Endothelial cell of umbilical vein (primary cell): ENCODE measurements at regions not wholly inside any gene's neighbourhood (a gene's known extent, or its start where the extent isn't known, plus 50 kb on each side); places are given as distances from the start of the nearest gene placed in this dataset.

Experiments used
- BruUV-seq: library from RNA; stranded (reverse); fragments of 400-500 nt; replicated peaks from 2 replicates; lab custom pipeline; 2021; lab: Mats Ljungman, UMichigan
- CTCF ChIA-PET: fragments of 300-600, 350-600 bp; sonication (Branson Sonifier 250); formaldehyde crosslinking; loops from one replicate; lab custom pipeline; 2021; ENCODE audit warnings: antibody characterized with exemption, inconsistent platforms; lab: Charles Lee
- POLR2A ChIA-PET: fragments of 300-600, 350-600 bp; sonication (Branson Sonifier 250); formaldehyde crosslinking; loops from one replicate; lab custom pipeline; 2021; ENCODE audit warnings: antibody characterized with exemption, inconsistent platforms; lab: Charles Lee
- DNase-seq: peaks from one replicate; pipeline ENCODE4 v3.0.0-alpha.2; 2011; ENCODE audit warnings: low read depth, low spot score
- FAIRE-seq: peaks from 2 replicates; lab custom pipeline; 2011; peaks lifted over from hg19 to GRCh38; lab: Jason Lieb, UNC
- H2AFZ ChIP-seq: 2 replicates; pipeline ENCODE4 v1.6.0; 2012; ENCODE audit warnings: low read depth, low read length, control low read depth, inconsistent platforms
- H3K27ac ChIP-seq: 2 replicates; pipeline ENCODE4 v1.5.1; 2011; ENCODE audit warnings: low read depth, mild to moderate bottlenecking, control low read depth, low read length, moderate library complexity; ENCODE audit not compliant: insufficient read depth
- H3K27me3 ChIP-seq, 2 experiments: 2 replicates each; pipeline versions ENCODE4 v1.6.0 to v1.6.1; 2011; ENCODE audit warnings: low read length in 2 of 2, mixed read lengths in 1 of 2; ENCODE audit not compliant: control insufficient read depth in 2 of 2, insufficient read depth in 2 of 2
- H3K36me3 ChIP-seq, 2 experiments: 2 replicates in 1 of 2; 3 replicates in 1 of 2; pipeline ENCODE4 v1.5.1; 2011; ENCODE audit warnings: low read length in 2 of 2, mild to moderate bottlenecking in 1 of 2, moderate library complexity in 1 of 2; ENCODE audit not compliant: control insufficient read depth in 2 of 2, insufficient read depth in 2 of 2; ENCODE audit errors: extremely low read depth in 1 of 2
- H3K4me1 ChIP-seq: 3 replicates; pipeline ENCODE4 v1.5.1; 2011; ENCODE audit warnings: mild to moderate bottlenecking, low read length; ENCODE audit not compliant: control insufficient read depth, insufficient read depth; ENCODE audit errors: extremely low read depth
- H3K4me2 ChIP-seq: 2 replicates; pipeline ENCODE4 v1.6.1; 2011; ENCODE audit warnings: low read length, control low read depth, mixed read lengths; ENCODE audit not compliant: insufficient read depth
- H3K4me3 ChIP-seq, 3 experiments: fragments of 200-600 bp in 1 of 3; sonication (generic), shearing (Covaris generic) in 1 of 3; replicated peaks in 1 of 3; 2 replicates each; pipeline ENCODE4 v1.5.1; 2011 to 2016; ENCODE audit warnings: control low read depth in 3 of 3, low read length in 3 of 3, mild to moderate bottlenecking in 2 of 3, inconsistent platforms in 1 of 3, low read depth in 1 of 3, moderate library complexity in 1 of 3; ENCODE audit not compliant: insufficient read depth in 1 of 3
- H3K79me2 ChIP-seq: 2 replicates; pipeline ENCODE4 v1.6.0; 2012; ENCODE audit warnings: low read length, inconsistent platforms; ENCODE audit not compliant: control insufficient read depth, insufficient read depth
- H3K9ac ChIP-seq: replicated peaks from 2 replicates; pipeline ENCODE3; 2011; ENCODE audit warnings: low read length, control low read depth; ENCODE audit not compliant: insufficient read depth; ENCODE audit errors: extremely low read depth
- H3K9me1 ChIP-seq: replicated peaks from 3 replicates; pipeline ENCODE4 v1.6.0; 2011; ENCODE audit warnings: mild to moderate bottlenecking, low read length; ENCODE audit not compliant: control insufficient read depth, insufficient read depth; ENCODE audit errors: extremely low read depth
- H3K9me3 ChIP-seq: replicated peaks from 2 replicates; pipeline ENCODE4 v1.5.1; 2012; ENCODE audit warnings: low read length, inconsistent platforms; ENCODE audit not compliant: control insufficient read depth, insufficient read depth
- H4K20me1 ChIP-seq: replicated peaks from 2 replicates; pipeline ENCODE3; 2011; ENCODE audit warnings: mild to moderate bottlenecking, low read length; ENCODE audit not compliant: control insufficient read depth, insufficient read depth; ENCODE audit errors: extremely low read depth
- EZH2 ChIP-seq: IDR thresholded peaks from 2 replicates; pipeline ENCODE4 v1.6.1; 2012; ENCODE audit warnings: borderline replicate concordance, low read depth, mild to moderate bottlenecking, moderate library complexity, low read length, inconsistent platforms; ENCODE audit not compliant: severe bottlenecking
- FOS ChIP-seq: IDR thresholded peaks from 2 replicates; pipeline ENCODE4 v1.6.1; 2011; ENCODE audit warnings: mild to moderate bottlenecking, low read length, moderate library complexity, borderline replicate concordance; ENCODE audit not compliant: insufficient read depth
- GATA2 ChIP-seq: IDR thresholded peaks from 2 replicates; pipeline ENCODE4 v1.7.0; 2011; ENCODE audit warnings: low read depth, mild to moderate bottlenecking, moderate library complexity, mixed read lengths, low read length; ENCODE audit not compliant: insufficient read length, insufficient read depth
- JUN ChIP-seq: IDR thresholded peaks from 2 replicates; pipeline ENCODE4 v1.6.1; 2011; ENCODE audit warnings: borderline replicate concordance, low read depth; ENCODE audit not compliant: insufficient read length, insufficient read depth
- MYC ChIP-seq: IDR thresholded peaks from one replicate; pipeline ENCODE4 v1.6.1; 2011; ENCODE audit warnings: mild to moderate bottlenecking, low read depth, low read length
- POLR2A ChIP-seq: IDR thresholded peaks from 2 replicates; pipeline ENCODE4 v1.6.1; 2012; ENCODE audit warnings: low read depth, mild to moderate bottlenecking, control low read depth, low read length
- POLR2AphosphoS5 ChIP-seq: IDR thresholded peaks from 2 replicates; pipeline ENCODE4 v1.6.1; 2012; ENCODE audit warnings: low read depth, mild to moderate bottlenecking, control low read depth, low read length, moderate library complexity; ENCODE audit not compliant: insufficient read depth
- dilution Hi-C: fragments of 300-500 bp; cut with MboI; formaldehyde crosslinking; loops from one replicate; pipeline ENCODE4 v1.15.0; 2019; ENCODE audit warnings: low sequenced_read_pairs; ENCODE audit not compliant: extremely low pct_ligation_motif_present
- intact Hi-C: fragments of 100-400 bp; cut with micrococcal nuclease; formaldehyde crosslinking; loops from one replicate; pipeline ENCODE4 v1.10.0; 2022
- TF ChIP-seq, protein P1 (sequence below): IDR thresholded peaks from 2 replicates; pipeline ENCODE4 v1.6.1; 2011; ENCODE audit not compliant: insufficient read depth, insufficient read length
- TF ChIP-seq, protein P2 (sequence below), 2 donors: IDR thresholded peaks; 1 replicate in 1 of 2; 2 replicates in 1 of 2; pipeline ENCODE4 v1.5.1; 2011; ENCODE audit warnings: low read length in 2 of 2, mild to moderate bottlenecking in 2 of 2, moderate library complexity in 2 of 2, control low read depth in 1 of 2, inconsistent platforms in 1 of 2, low read depth in 1 of 2; ENCODE audit not compliant: insufficient read depth in 1 of 2; ENCODE audit errors: extremely low read depth in 1 of 2

DNA sequence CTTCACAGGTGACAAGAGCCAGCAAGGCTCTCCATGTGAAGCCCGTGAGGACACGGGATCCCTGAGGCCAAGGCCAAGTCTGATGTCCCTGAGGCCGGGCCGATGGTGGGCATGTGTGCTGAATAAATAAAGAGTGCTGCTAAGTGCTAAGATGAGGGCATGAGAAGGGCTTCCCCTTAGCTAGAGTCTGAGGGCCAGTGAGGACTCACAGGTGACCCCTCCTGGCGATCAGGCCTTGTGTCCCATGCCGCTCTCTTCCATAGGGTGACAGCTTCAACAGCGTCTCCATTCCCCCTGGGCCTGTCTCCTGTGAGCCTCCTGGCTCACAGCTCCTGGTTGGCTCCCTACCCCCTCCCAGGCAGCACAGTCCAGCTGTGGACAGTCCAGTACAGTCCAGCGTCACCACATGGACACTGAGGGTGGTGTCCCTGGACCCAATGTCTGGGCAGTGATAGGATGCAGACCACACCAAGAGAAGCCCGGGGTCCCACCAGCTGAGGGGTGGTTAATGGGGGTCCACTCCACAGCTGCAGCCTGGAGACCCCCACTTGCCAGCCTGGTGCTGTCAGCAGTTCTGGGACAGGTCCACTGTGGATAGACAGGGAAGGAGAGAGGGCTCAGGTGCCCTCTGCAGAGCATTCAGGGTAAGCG, 1033.2 kb downstream of the TBC1D22A start:
- Histone ChIP-seq H3K9me3 (peaks cover 4% of the 10 kb centered on the region), H3K79me2 (no peaks in the 10 kb centered on the region), H3K9ac (no peak overlapping the region), H4K20me1 (no peaks in the 10 kb centered on the region), H3K27me3 (no peaks in the 10 kb centered on the region), H3K36me3 (no peaks in the 10 kb centered on the region), H3K4me1 (no peaks in the 10 kb centered on the region), H3K9me1 (no peaks in the 10 kb centered on the region), H3K27ac (no peak overlapping the region), H3K4me3 (no peak overlapping the region), H3K4me2 (no peak overlapping the region), H2AFZ (no peak overlapping the region)
- dilution Hi-C loops = no loop called here
- CTCF ChIA-PET = no interaction called here
- DNase-seq = no peak
- intact Hi-C loops = no loop called here
- no TSS peak for BruUV-seq
- TF ChIP-seq, protein P1, sequence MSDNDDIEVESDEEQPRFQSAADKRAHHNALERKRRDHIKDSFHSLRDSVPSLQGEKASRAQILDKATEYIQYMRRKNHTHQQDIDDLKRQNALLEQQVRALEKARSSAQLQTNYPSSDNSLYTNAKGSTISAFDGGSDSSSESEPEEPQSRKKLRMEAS = no peak
- TF ChIP-seq, protein P2, sequence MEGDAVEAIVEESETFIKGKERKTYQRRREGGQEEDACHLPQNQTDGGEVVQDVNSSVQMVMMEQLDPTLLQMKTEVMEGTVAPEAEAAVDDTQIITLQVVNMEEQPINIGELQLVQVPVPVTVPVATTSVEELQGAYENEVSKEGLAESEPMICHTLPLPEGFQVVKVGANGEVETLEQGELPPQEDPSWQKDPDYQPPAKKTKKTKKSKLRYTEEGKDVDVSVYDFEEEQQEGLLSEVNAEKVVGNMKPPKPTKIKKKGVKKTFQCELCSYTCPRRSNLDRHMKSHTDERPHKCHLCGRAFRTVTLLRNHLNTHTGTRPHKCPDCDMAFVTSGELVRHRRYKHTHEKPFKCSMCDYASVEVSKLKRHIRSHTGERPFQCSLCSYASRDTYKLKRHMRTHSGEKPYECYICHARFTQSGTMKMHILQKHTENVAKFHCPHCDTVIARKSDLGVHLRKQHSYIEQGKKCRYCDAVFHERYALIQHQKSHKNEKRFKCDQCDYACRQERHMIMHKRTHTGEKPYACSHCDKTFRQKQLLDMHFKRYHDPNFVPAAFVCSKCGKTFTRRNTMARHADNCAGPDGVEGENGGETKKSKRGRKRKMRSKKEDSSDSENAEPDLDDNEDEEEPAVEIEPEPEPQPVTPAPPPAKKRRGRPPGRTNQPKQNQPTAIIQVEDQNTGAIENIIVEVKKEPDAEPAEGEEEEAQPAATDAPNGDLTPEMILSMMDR (IDR thresholded peaks at IDR 0.05; ENCODE audit: extremely low read depth in 1 of 2, insufficient read depth in 1 of 2, low read depth in 1 of 2, low read length in 2 of 2) = no peak
- TF ChIP-seq MYC = no peak
- no peak for TF ChIP-seq JUN
- no peak for TF ChIP-seq GATA2
- TF ChIP-seq FOS = no peak
- TF ChIP-seq POLR2A = no peak
- TF ChIP-seq POLR2AphosphoS5 = no peak
- no peak for TF ChIP-seq EZH2
- no peak for FAIRE-seq
- POLR2A ChIA-PET = no interaction called here
